Mammary epithelial cell (primary cell): ENCODE measurements at regions not wholly inside any gene's neighbourhood (a gene's known extent, or its start where the extent isn't known, plus 50 kb on each side); places are given as distances from the start of the nearest gene placed in this dataset.

Experiments used
- EZH2 ChIP-seq: IDR thresholded peaks from 2 replicates; pipeline ENCODE4 v1.6.1; 2012; ENCODE audit warnings: low read length, inconsistent platforms, borderline replicate concordance
- TF ChIP-seq, protein P1 (sequence below), 2 donors: IDR thresholded peaks in 1 of 2; conservative IDR thresholded peaks in 1 of 2; 2 replicates each; pipeline ENCODE4 v1.5.1; 2011 to 2012; ENCODE audit warnings: inconsistent platforms in 2 of 2, low read length in 2 of 2, mild to moderate bottlenecking in 2 of 2, control low read depth in 1 of 2, low read depth in 1 of 2; ENCODE audit not compliant: insufficient read depth in 1 of 2; ENCODE audit errors: extremely low read depth in 1 of 2

DNA sequence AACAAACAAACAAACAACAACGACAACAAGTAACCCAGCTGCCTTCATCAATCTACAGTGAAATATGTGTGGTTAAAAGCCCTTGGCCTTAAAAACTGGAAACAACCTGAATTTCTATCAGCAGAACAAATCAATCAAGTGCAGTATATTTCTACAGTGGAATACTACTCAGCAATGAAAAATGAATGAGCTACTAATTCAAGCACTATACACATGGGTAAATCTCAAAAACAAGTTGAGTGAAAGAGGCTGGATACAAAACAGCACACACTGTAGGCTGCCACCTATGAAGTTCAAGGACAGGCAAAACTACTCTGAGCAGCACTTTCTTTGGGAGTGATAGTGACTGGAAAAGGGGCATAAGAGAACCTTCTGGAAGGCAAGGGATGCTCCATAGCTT is 395.5 kb upstream of the PROK2 start:
- TF ChIP-seq, protein P1, sequence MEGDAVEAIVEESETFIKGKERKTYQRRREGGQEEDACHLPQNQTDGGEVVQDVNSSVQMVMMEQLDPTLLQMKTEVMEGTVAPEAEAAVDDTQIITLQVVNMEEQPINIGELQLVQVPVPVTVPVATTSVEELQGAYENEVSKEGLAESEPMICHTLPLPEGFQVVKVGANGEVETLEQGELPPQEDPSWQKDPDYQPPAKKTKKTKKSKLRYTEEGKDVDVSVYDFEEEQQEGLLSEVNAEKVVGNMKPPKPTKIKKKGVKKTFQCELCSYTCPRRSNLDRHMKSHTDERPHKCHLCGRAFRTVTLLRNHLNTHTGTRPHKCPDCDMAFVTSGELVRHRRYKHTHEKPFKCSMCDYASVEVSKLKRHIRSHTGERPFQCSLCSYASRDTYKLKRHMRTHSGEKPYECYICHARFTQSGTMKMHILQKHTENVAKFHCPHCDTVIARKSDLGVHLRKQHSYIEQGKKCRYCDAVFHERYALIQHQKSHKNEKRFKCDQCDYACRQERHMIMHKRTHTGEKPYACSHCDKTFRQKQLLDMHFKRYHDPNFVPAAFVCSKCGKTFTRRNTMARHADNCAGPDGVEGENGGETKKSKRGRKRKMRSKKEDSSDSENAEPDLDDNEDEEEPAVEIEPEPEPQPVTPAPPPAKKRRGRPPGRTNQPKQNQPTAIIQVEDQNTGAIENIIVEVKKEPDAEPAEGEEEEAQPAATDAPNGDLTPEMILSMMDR (conservative IDR thresholded peaks at IDR 0.05 in 1 of 2, IDR thresholded peaks at IDR 0.05 in 1 of 2; ENCODE audit: extremely low read depth in 1 of 2, insufficient read depth in 1 of 2, low read depth in 1 of 2, low read length in 2 of 2), result no peak
- no peak for TF ChIP-seq EZH2
